Dedifferentiated amniotic fluid mesenchymal stem cell (primary cell): ENCODE measurements at regions not wholly inside any gene's neighbourhood (a gene's known extent, or its start where the extent isn't known, plus 50 kb on each side); places are given as distances from the start of the nearest gene placed in this dataset.
"Not testable (repeated sequence)": the region's sequence is repeated elsewhere in the genome, so short reads cannot be mapped to it uniquely, and the experiment has no call there.

Experiments
- DNase-seq: peaks from one replicate; pipeline ENCODE4 v3.0.0-alpha.2; 2016; ENCODE audit errors: extremely low spot score

DNA sequence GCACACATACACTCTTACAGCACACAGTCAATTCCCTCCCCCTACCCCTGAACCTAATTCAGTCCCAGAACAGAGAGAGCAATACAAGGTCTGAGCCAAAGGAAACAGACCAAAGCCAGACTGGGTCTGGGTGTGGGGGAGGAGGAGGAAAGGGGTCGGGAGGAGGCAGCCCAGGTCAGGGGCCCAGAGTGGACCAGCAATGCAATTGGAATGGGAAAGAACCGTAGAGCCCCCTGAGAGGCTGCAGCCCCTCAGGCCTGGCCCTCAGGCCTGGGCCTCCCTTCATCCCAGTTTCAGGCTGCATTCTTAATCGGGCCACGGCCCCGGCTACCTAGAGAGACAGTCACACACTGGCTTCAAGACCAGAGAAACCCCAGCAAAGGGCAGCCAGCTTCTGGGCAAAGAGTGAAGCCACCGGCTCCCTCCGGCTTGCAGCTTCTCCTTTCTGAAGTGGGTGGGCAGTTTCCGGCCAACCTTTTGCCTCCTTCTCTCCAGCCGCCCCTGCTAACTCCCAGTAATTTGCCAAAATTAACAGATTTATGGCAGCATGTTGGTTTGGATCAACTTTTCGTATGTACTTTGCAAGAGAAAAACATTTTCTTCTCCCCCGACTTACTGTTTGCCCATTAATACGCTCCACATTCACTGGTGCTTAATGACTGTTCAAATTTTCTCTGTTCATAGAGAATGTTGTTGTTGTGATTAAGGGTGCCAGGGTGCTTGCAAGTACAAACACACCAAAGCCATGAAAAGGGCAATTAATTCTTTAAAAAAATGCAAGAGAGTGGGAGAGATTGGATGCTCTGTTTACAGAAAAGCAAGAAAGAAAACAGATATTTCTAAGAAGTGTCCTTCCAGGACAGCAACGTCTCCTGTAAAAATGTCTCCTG is 488.3 kb downstream of the MN1 start:
- DNase-seq, result no peak

- DNase-seq, result no peak
Observed at GRCh38 chr22:27314276-27314807, 487.2 kb downstream of the MN1 start.

DNA sequence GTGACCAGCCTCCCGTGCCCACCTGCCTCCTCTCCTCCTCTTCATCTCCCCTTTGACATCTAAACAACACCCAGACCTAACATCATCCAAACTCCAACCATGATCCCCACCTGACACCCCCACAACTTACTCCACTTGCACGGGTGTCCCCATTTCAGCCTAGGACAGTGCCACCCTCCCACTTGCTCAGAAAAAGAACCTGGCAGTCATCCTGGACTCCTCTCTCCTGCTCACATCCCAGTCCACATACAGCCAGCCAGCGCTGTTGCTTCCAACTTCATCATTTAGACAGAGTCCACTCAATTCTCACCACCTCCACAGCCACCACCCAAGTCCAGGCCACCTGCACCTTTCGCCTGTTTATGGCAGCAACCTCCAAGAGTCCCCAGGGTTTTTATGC is 485.7 kb downstream of the MN1 start:
- no peak for DNase-seq

DNA sequence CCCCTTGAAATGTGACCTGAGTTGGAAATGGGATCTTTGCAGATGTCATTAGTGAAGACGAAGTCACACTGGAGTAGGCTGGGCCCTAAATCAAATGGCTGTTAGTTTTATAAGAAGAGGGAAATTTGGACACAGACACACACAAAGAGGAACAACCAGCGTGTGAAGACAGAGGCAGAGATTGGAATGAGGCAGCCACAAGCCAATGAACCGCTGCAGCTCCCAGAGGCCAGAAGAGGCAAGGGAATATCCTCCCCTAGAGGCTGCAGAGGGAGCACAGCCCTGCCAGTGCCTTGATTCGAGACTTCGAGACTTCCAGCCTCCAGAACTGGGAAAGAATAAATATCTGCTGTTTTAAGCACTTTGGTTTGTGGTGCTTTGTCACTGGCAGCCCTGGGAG is 484.5 kb downstream of the MN1 start:
- no peak for DNase-seq

DNA sequence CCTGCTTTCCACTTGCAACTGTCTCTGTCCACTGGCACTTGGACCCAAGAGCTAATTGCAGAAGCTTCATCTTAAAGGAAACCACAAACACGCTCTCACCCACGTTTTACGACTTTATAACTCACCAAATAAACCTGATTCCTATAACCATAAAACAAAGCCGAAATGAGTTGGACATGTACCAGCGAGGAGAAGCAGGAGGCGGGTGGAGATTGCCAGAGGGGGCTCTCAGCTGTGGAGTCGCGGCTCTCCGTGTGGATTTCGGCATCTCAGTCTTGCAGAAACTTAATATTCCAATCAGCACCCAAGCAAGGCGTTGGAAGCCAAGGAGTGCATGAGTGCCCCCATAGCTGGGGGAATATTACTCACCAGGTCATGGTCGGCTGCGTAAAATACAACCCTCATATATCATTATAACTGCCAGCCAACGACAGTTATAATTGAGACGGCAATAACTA is 483.6 kb downstream of the MN1 start:
- no peak for DNase-seq

DNA sequence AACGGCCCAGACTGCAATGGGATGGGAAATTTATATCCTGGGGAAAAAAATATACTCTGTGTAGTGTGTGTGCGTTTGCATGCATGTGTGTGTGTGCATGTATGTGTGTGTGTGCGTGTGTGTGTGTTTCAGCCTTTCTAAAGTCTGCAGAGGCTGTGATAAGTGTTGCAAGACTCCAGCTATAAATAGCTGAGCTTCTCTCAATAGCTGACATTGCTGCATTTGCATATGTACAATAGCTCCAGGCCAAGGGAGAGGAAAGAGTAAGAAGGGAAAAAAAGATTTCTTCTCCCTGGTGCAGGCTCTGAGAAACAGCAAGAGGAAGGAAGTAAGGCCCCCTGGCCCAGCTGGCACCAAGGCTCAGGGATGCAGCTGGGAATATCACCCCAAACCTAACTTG is 483.0 kb downstream of the MN1 start:
- peak; percentile 68 for DNase-seq

DNA sequence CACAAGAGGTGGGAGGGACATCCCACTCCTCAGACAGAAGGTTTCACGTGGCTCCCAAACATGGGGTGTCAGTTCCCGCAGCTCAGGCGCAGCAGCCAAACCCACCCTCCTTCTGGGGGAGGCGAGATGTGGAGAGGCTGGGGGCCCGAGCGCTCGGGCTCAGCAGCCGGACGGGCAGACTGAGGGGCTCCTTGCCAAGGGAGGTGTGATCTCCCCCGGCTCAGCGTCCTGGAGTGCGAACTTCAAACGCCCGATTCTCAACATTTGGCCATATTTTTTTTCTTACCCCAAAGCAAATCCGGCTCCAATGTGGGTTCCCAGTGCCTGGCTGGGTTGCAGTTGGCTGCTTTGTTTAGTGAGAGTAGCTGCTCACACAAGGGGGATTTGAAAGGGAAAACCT is 477.9 kb downstream of the MN1 start:
- DNase-seq, result no peak

- DNase-seq, result not testable (repeated sequence)
Observed at GRCh38 chr22:27324908-27325307, 476.6 kb downstream of the MN1 start.

GRCh38 chr22:27327497-27327896 is 474.1 kb downstream of the MN1 start:
- DNase-seq, result no peak

DNA sequence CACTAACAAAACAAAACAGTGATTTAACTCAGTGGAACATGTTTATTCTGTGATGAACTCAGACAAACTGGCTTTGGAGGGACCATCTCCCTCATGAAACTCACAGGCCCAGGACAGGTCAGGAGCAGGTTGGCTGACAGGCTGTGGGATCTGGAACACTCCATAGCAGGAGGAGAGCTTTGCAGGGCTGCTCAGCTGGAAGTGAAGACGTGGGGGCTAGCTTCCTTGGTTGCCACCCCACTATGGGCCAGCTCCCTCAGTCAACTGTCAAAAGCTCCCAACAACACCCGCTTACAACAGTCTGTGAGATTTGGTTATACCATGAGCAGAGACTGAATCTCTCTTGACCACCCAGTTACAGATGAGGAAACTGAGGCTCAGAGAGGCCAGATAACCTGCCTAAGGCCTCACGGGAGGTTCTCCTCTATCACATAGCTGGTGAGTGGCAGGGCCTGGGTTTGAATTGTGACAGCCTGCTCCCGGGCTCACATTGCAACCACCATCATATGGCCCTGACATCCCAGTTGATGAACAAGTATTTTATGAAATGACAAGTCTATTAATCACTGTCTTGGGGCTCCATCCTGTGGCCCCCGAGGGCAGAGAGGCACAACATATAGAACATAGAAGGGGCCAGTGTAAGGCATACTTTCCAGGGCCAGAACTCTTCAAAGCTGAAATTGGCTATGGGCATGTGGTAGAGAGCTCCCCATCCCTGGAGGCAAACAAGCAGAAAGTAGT is 473.4 kb downstream of the MN1 start:
- DNase-seq, result no peak

DNA sequence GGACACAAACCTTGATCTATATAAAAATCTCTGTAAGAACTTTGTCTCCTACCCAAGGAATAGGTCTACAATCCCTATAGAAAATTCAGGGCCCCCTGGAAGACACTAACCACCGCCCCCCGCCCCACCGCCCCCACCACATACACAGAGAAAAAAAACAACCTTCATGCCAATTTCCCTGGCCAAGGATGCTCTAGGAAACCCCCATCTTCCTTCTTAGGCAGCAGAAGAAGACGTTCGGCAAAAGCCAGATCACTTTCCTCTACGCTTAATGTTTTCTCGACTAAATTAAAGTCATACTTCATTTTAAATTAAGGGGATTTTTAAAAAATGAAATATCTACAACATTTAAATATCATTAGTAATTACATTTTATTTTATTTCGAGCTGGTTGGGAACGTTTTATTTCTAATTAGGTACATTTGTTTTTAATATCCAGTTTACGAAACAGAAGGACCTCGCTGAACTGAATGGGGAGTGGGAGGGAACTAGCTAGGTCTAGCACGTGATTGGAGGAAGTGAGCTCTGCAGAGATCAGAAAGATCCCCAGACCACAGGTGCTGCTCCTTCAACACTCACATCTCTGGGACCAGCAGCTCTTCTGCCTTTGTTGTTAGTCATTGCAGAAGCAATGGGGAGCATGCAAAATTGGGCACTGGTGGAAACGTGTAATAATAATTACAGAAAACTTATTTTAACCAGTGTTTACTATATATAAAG is 472.3 kb downstream of the MN1 start:
- DNase-seq, result no peak

- no peak for DNase-seq
Observed at GRCh38 chr22:27329966-27330645, 471.4 kb downstream of the MN1 start.

DNA sequence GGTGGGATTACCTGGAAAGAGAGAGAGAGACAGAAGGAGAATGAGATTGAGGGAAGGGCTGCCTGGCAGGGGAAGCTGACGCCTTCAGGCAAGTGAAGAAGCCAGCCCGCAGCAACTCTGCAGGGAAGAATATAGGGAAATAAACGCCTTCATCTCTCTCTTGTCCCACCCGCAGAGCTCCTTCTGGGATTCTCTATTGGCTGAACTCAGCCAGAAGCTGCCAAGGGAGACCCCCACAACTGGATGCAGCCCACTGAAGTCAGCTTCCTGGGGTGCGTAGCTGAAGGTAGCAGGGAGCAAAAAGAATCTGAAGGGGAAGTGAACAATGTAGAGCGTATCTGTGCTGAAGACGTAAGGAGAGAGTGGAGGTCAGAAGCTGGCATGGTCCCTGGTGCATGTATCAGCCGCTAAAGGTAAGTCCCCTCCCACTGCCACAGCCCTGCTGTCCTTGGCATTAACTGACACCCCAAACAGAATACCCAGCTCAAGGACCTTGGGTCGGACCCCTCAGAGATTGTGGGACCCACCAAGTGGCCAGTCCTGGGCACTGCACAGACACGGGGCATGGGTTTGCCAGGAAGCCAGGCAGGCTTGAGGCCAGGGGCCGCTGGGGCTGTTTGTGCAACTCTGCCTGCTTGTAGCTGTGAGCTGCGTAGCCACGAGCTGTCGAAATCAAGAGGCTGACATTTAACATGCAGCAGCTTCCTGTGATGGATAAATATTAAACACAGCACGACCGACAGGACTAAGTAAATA is 469.9 kb downstream of the MN1 start:
- no peak for DNase-seq

- no peak for DNase-seq
Observed at GRCh38 chr22:27335102-27335660, 466.4 kb downstream of the MN1 start.

GRCh38 chr22:27336151-27337090 is 465.1 kb downstream of the MN1 start:
- DNase-seq, result no peak

- no peak for DNase-seq
Observed at GRCh38 chr22:27337676-27338075, 463.9 kb downstream of the MN1 start.

DNA sequence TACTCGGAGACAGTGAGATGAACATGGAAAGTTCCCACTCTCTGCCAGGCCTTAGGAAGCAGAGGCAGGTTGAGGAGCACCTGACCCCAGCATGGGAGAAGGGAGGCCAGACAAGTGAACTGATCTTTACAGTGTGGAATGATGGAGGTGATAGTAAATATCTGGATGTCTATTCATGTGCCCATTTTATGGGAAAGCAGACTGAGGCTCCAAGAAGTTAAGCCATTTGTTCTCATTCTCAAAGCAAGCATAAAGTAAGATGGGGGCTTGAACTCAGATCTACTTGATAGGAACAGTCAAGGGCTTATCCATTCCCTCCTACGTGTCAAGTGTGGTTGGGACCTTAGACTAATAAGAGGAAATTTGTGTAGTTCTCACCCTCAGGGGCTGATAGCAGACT is 461.5 kb downstream of the MN1 start:
- DNase-seq, result no peak

DNA sequence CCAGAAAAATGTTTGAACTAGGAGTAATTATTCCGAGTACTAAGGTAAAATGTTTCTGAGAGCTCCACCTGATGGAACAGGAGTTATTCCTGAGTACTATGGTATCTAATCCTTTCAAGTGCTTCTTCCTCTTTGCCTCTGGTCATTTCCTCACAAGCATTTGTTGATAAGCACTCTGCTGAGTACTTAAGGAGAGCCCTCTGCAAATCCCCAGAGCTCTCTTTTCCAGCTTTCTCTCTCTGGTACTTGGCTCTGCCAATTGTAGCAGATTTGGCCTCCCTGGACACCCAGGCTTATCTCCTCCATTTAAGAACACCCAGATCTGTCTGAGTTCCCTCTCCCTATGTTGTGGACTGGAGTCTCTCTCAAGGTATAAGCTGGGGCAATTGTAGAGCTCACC is 457.0 kb downstream of the MN1 start:
- no peak for DNase-seq

GRCh38 chr22:27345691-27346090 is 455.9 kb downstream of the MN1 start:
- DNase-seq, result no peak
